Ammon's horn (tissue), 1 donor: ENCODE measurements at regions not wholly inside any gene's neighbourhood (a gene's known extent, or its start where the extent isn't known, plus 50 kb on each side); places are given as distances from the start of the nearest gene placed in this dataset.

Experiments
- DNase-seq: peaks from one replicate; pipeline ENCODE4 v3.0.0-alpha.2; 2016; ENCODE audit warnings: low spot score

- DNase-seq, result peak; percentile 0
Observed at GRCh38 chr10:131581547-131581946, 270.0 kb upstream of the TCERG1L start.

- peak; percentile 1 for DNase-seq
Observed at GRCh38 chr10:131584287-131584686, 272.8 kb upstream of the TCERG1L start.

- DNase-seq, result no peak
Observed at GRCh38 chr10:131585761-131586160, 274.2 kb upstream of the TCERG1L start.

- no peak for DNase-seq
Observed at GRCh38 chr10:131586958-131587357, 275.4 kb upstream of the TCERG1L start.

GRCh38 chr10:131587976-131588680, 276.6 kb upstream of the TCERG1L start:
- no peak for DNase-seq

DNA sequence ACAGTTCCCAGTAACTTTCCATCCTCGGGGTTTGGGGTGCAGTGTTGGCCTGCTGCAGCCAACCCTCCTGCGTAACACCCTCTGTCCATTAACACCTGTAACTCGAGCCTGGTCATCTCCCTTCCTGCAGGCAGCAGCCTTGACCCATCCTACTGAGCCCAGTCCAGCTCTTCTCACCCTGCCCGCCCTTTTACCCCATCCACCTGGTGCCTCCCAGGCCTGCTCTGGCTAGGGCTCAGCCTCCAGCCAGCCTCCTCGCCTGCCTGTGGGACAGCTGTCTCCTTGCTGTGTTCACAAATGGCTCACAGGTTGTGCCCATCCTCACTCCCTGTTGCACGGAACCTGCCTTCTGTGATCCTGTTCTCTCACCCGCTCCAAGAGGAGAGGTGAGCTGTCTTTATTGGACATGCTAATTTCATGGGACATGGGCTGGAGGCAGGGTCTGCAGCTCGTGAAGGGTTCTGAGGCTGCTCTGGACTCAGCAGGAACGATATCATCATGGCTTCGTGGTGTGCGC, 277.2 kb upstream of the TCERG1L start:
- no peak for DNase-seq

DNA sequence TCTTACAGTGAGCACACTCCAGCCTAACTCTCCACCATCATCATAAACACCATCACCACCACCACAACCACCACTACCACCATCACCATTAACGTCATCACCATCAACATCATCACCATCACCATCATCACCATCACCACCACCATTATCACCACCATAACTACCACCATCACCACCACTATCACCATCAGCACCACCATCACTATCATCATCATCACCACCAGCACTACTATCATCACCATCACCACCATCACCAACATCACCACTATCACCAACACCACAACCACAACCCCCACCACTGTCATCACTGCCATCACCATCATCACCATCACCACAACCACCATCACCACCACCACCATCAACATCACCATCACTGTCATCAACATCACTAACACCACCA, 279.0 kb upstream of the TCERG1L start:
- DNase-seq, result no peak

DNA sequence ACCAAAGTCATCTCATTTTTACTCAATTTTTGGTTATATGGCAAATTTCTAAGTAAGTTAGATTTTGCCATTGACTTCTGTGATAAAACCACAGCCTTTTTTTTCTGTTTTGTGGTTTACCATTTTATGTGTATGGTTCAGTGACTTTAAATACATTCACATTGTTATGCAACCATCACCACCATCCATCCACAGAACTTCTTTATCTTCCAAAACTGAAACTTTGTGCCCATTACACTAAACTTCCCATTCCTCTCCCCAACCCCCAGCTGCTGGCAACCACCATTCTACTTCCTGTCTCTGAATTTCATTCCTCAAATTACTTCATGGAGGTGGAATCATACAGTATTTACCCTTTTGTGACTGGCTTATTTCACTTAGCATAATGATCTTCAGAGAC, 280.4 kb upstream of the TCERG1L start:
- no peak for DNase-seq

GRCh38 chr10:131609176-131609575, 291.6 kb upstream of the PPP2R2D start:
- no peak for DNase-seq

DNA sequence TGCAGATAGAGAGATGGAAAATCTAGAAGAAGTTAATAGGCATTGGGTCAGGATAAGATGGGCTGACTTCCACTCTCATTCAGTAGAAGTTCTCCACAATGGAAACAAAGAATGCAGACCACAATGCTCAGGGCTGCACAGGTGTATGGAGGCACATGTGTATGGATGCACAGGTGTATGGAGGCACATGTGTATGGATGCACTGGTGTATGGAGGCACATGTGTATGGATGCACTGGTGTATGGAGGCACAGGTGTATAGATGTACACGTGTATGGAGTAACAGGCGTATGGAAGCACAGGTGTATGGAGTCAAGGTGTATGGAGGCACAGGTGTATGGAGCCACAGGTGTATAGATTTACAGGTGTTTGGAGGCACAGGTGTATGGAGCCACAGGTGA, 285.7 kb upstream of the PPP2R2D start:
- no peak for DNase-seq

DNA sequence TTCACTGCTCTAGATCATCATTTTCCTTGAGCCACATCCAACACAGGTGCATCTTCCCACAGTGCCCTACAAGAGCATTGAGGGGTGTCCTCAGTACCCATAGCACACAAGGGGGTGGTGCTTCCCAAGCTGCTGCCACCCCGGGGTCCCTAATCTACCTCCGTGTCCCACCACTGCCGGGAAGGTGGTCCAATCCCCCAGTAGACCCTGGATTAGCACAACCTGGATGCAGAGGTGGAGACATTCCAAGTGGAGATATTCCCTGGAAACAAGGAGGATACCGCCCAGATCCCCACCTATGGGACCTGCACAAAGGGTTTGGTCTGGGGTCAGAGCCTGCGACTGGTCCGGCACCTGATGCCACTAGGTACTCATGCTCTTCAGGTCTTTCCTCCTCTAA, 284.8 kb upstream of the PPP2R2D start:
- no peak for DNase-seq

DNA sequence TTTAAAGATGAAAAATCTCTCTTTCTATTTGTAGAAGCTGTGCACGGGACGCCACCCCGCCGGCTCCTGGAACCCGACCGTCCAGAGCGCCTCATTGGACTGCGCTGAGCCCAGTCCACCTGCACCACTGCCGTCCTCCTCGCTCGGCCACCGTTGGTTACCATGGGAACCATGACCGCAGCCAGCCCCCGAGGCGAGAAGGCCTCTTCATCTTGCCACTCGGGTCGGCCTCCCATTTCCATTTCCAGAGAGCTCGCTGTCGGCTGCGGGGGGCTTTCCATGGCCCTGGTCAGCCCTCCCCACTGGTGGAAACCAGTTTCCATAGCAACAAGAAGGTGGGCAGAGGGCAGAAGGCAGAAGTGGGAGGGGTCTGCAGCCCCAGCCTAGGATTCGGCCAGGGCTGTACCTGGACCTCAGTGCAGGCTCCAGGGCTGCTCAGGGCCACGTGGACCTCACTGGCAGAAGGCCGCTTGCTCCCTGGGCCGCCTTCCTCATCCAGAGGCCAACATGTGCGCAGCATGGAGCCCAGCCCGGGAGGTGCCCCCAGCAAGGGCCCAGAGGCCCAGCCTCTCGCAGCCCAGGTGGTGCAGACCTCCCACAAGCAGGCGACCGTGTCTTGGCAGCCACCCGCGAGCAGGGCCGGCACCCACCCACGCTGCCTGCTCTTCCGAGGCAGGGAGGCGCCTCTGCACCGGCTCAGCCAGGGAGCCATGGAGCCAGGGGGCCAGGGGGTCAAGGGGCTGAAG, 283.5 kb upstream of the PPP2R2D start:
- DNase-seq, result no peak

DNA sequence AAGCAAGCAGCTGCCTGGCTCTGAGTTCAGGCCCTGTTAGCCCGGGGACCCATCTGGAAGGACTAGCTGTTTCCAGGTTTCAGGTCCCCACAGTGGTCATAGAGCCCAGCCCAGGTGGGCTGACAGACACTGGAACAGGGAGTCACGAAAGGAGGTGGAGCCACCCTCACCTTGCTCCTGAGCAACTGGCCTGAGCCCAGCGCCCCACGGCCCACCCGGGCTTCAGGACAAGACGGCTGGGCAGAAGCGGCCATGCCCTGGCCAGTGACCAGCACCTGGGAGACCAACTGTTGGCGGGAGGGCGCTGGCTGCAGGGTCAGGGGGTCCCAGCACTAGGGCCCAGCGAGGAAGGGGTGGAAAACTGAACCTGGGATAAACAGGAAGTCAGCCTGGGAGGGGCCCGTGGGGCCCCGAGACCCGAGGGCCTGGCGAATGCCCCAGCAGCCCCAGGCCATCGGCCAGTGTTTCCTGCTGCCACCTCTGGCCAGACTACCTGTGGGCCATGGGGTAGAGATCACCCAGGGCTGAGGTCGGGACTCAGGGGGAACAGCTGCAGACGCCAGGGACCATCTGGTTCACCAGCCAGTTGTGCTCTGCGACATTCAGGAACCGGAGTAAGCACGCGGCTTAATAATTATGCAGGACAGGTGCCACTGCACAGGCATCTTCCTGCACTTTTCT, 282.1 kb upstream of the PPP2R2D start:
- no peak for DNase-seq

DNA sequence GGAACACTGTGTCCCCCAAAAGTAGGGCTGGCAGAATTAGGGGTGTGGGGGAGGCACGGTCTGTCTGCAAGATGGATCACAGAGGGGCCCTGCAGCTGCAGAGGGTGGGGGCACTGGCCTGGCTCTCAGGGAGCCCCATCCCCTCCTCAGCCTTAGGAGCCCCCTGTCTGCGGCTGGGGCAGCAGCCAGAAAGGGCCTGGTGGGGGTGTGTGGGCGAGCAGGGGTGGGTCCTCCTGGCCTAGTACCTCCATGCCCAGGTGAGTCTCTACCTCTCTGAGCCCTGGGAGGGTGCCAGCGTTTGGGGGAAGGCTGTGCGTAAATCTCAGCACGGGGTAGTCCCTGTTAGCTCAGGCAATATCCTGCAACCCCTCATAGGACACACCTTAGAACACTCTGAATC, 280.5 kb upstream of the PPP2R2D start:
- no peak for DNase-seq

- no peak for DNase-seq
Observed at GRCh38 chr10:131620904-131621303, 279.9 kb upstream of the PPP2R2D start.

- DNase-seq, result no peak
Observed at GRCh38 chr10:131621784-131622624, 278.8 kb upstream of the PPP2R2D start.

DNA sequence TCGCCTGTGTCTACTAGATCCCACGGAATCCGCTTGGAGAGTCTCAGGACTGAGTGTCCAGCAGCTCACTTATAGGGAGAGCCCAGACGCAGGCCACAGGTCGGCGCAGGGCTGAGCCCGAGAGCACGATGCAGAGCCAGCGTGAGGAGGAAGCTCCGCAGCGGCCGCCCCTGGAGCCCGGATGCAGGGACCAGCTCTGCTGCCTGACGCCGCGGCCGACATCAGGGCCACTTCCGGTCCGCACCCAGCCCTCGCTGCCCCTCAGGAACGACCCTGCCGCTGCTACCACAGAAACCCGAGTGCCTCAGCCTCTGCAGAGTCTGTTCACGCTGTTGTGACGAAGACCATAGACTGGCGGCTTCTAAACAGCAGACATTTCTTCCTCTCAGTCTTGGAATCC, 275.8 kb upstream of the PPP2R2D start:
- no peak for DNase-seq

DNA sequence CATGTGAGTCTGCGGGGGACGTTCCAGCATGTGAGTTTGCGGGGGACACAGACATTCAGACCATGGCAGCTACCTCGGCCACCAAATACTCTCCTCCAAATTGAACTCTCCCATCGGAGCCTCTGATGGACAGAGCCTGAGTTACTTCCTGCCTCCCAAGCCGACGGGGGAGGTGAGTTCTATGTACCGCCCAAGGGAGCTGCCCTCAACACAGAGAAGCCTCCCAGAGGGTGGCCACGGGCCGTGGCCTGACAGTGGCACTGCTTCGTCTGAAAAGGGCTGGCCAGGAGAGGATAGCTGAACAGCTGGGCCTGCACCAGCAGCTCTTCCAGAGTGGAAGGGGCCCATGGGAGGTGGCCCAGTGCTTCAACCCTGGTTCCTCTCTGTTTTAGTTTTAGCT, 274.5 kb upstream of the PPP2R2D start:
- no peak for DNase-seq

- no peak for DNase-seq
Observed at GRCh38 chr10:131629026-131629770, 271.6 kb upstream of the PPP2R2D start.

DNA sequence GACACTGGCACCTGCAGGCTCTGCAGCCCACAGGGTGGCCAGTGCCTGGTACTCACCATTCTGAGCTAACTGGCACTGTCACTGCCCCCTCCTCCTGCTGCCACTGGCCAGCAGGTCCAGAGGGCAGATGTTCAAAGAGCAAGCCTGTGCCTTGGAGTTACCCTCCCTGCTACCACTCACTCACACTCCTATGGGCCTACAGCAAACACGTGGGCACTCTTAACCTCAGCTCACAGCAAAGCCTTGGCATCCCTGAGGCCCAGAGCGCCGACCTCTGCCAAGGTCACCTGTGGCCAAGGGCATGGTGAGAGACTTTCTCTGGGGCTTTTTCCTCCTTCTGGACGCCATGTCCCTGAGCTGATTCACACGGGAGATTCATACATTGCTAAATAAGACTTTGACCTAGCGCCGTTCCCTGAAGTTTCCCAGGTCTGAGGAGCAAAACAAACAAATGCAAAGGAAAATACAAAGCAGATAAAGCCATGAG, 270.0 kb upstream of the PPP2R2D start:
- no peak for DNase-seq

DNA sequence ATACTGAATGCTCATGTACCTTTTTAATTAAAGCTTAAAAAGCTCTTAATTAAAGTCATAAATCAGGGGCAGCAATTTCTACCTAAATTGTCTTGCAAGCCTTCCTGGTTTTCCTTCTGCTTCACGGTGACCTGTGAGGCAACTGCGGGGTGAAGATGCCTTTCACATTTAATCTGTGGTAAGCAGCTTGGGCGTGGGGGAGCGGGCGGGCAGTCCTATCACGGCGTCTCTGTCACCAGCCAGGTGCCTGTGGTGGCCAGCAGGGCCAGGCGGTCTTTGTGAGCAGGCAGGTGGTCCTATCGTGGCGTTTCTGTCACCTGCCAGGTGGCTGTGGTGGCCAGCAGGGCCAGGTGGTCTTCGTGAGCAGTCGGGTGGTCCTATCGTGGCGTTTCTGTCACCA, 269.2 kb upstream of the PPP2R2D start:
- DNase-seq, result no peak
